GM13976 (cell line): ENCODE measurements at regions not wholly inside any gene's neighbourhood (a gene's known extent, or its start where the extent isn't known, plus 50 kb on each side); places are given as distances from the start of the nearest gene placed in this dataset.

Experiments used
- DNase-seq: peaks from one replicate; pipeline ENCODE4 v3.0.0; 2012; ENCODE audit warnings: low spot score
- CTCF ChIP-seq: IDR thresholded peaks from 2 replicates; pipeline ENCODE4 v1.5.1; 2012; ENCODE audit warnings: borderline replicate concordance, mild to moderate bottlenecking; ENCODE audit not compliant: insufficient read depth; ENCODE audit errors: extremely low read depth, missing control alignments, control extremely low read depth
- in situ Hi-C: fragments of 300-500 bp; cut with MboI; formaldehyde crosslinking; loops from one replicate; pipeline ENCODE4 v1.12.0; 2022; ENCODE audit warnings: low sequenced_read_pairs, mixed read lengths, inconsistent platforms; ENCODE audit not compliant: unreplicated experiment

DNA sequence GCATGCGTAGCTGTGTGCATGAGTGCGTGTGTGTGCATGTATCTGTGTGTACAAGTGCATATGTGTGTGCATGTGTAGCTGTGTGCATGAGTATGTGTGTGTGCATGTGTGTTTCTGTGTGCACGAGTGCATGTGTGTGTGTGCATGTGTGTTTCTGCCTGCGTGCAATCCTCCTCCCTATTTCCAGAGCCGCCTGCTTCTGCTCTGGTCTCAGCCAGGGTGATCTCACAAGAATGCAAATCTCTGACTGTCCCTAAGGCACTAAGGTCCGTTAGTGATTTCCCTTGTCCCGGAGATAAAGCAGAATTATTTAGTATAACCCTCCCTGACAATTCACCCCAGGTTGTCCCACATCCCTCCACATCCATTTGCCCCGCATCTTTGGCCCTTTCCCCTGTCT, 530.3 kb downstream of the TCERG1L start:
- no peak for TF ChIP-seq CTCF
- DNase-seq: no peak
- in situ Hi-C loops: no loop called here

DNA sequence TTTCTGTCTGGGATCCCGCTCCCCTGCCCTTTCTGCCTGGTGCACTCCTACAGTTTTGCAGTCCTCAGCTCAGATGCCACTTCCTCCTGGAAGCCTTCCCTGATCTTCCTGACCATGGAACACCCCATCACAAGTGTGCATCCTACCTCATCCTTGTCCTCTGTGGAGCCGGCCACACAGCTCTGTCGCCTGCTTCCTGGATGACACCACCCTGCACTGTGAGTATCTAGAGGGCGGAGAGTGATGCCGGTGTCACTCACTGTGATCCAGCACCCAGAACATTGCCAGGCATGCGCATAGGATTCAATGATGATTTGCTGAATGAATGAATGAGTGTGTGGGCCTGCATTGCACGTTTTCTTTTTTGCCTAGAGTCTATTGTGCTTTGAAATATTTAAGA, 529.9 kb downstream of the TCERG1L start:
- no peak for DNase-seq
- no peak for TF ChIP-seq CTCF
- in situ Hi-C loops: no loop called here

- in situ Hi-C loops: no loop called here
- no peak for TF ChIP-seq CTCF
- DNase-seq: no peak
Measured at GRCh38 chr10:130782467-130782866, 529.1 kb downstream of the TCERG1L start.

DNA sequence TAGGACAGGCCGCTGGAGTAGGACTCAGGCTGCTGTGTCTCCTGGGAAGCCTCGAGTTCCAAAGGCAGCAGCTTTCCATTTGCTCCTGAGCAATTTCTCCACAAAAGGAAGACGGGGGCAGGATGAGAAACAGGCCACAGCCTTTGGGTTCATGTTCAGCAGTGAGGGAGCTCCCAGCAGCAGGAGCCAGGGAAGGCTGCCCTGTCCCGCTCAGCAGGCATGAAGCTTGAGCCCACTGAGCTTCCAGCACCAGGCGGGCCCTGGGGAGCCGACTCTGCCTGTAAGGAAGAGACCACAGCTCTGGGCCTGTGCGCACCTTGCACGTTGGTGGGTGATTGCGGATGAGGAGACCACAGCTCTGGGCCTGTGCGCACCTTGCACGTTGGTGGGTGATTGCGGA, 527.2 kb downstream of the TCERG1L start:
- no peak for TF ChIP-seq CTCF
- in situ Hi-C loops: no loop called here
- DNase-seq: no peak

DNA sequence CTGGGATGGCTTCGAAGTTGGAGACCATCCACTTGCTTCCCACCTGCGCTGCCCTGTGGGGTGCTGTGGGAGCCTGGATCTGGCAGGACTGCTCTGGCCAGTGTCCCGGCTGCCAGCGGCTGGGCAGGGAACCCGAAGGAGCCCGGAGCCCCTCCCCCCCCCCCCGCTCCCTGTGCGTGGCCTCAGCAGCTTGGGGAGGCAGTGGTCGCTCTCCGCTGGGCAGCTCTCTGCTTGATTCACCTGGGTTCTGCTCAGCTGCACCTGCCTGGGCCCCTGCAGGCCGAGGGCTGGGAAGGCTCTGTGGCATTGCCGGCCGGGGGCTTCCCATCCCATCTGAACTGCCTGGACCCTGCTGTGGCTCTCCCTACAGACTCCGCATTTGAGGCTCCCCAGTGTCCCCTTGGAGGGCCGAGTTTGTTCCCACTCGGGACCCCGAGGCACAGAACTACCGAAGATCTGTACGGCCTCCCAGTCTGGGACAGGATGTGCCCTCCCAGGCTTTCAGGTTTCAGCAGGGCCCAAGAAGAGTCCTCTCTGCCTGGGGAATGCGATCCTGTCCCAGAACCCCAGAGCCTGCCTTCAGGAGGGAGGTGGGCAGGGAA, 525.1 kb downstream of the TCERG1L start:
- TF ChIP-seq CTCF: no peak
- in situ Hi-C loops: no loop called here
- no peak for DNase-seq

DNA sequence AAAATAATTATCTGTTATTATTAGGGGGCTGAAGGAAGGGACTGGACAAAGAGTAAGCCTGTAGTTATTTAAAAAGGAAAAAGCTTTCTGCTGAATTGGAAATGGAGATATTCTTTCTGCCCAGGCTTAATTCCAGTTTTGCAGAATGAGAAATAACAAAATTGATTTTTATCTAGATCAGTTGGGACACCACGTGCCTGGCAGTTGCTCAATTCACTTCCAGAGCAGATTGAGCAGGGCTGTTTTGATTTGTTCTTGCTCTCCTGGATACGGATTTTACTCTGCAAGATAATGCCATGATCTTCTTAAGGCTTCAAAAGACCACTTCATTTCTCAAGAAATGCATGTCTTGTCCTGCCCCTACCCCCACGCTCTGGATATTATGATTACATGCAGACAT, 524.3 kb downstream of the TCERG1L start:
- no peak for DNase-seq
- no peak for TF ChIP-seq CTCF
- in situ Hi-C loops: no loop called here

DNA sequence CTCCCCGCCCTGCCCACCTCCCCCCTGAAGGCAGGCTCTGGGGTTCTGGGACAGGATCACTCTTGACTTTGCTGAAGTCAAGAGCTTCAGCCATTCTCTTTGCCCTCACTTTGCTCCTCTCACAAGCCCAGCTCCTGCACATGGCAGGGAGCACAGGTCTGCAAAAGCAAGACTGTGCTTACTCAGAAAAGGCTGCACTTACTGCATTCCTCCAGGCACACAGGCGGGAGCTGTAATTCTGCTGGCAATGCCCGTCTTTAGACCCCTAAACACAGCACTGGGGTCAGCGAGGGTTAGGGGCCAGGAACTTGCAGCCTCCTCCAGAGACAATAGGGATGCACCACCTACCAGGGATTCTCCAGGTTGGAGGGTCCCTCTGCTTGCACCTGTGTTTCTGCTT, 523.7 kb downstream of the TCERG1L start:
- no peak for TF ChIP-seq CTCF
- in situ Hi-C loops: no loop called here
- DNase-seq: no peak
